ENCODE measurements at regions not wholly inside any gene's neighbourhood (a gene's known extent, or its start where the extent isn't known, plus 50 kb on each side); places are given as distances from the start of the nearest gene placed in this dataset.

GRCh38 chr6:134521116-134521501, 203.2 kb upstream of the SGK1 start:
- H3K4me1 ChIP-seq, result peaks cover 0 to 12% (median 6%) of the 10 kb centered on the region in 4 donors
- no peak for DNase-seq
- no peaks in the 10 kb centered on the region for H3K27me3 ChIP-seq
- WGBS, 2 donors, result 90 to 94% methylated on average over 3 of the region's 3 CpGs
- no peaks in the 10 kb centered on the region for H3K36me3 ChIP-seq
- H3K9me3 ChIP-seq, result no peaks in the 10 kb centered on the region
- TF ChIP-seq CTCF (IDR thresholded peaks at IDR 0.05) (no peak), POLR2A (IDR thresholded peaks at IDR 0.05) (no peak), EP300 (IDR thresholded peaks at IDR 0.05) (no peak), POLR2AphosphoS5 (IDR thresholded peaks at IDR 0.05) (no peak)
- H3K27ac ChIP-seq, result no peak overlapping the region
- no peak overlapping the region for H3K4me3 ChIP-seq
- intact Hi-C loops (cut with DNase I), result no loop called here

- H3K9me3 ChIP-seq, result no peaks in the 10 kb centered on the region
- peaks cover 0 to 12% (median 6%) of the 10 kb centered on the region in 4 donors for H3K4me1 ChIP-seq
- no peaks in the 10 kb centered on the region for H3K36me3 ChIP-seq
- H3K4me3 ChIP-seq, result no peak overlapping the region
- no peak for TF ChIP-seq POLR2A (IDR thresholded peaks at IDR 0.05)
- H3K27ac ChIP-seq, result no peak overlapping the region
- intact Hi-C loops (cut with DNase I), result no loop called here
- WGBS, 2 donors, result 82 to 87% methylated on average over 12 of the region's 12 CpGs
- no peak for DNase-seq
- H3K27me3 ChIP-seq, result no peaks in the 10 kb centered on the region
These were observed 202.5 kb upstream of the SGK1 start for GRCh38 chr6:134520181-134521115.

- no peaks in the 10 kb centered on the region for H3K27me3 ChIP-seq
- H3K4me3 ChIP-seq, result no peak overlapping the region
- no peak overlapping the region for H3K27ac ChIP-seq
- TF ChIP-seq CTCF (IDR thresholded peaks at IDR 0.05) (no peak), POLR2AphosphoS5 (IDR thresholded peaks at IDR 0.05) (peak in 1 of 4 donors; percentile 11), EP300 (IDR thresholded peaks at IDR 0.05) (no peak)
- WGBS, 2 donors, result 46 to 75% methylated on average over 4 of the region's 4 CpGs
- no peaks in the 10 kb centered on the region for H3K9me3 ChIP-seq
- intact Hi-C loops (cut with DNase I), result no loop called here
- peaks cover 0 to 12% (median 6%) of the 10 kb centered on the region in 4 donors for H3K4me1 ChIP-seq
- no peaks in the 10 kb centered on the region for H3K36me3 ChIP-seq
- no peak for DNase-seq
These were observed 201.6 kb upstream of the SGK1 start for GRCh38 chr6:134519465-134519864.

GRCh38 chr6:134517868-134518267, 200.0 kb upstream of the SGK1 start:
- no peak for DNase-seq
- Histone ChIP-seq H3K9me3 (no peaks in the 10 kb centered on the region), H3K4me3 (no peak overlapping the region), H3K36me3 (no peaks in the 10 kb centered on the region), H3K27ac (peak overlapping the region in 3 of 4 donors; percentile 10 to 46 (median 34)), H3K27me3 (no peaks in the 10 kb centered on the region), H3K4me1 (peaks cover 0 to 12% (median 6%) of the 10 kb centered on the region in 4 donors)
- intact Hi-C loops (cut with DNase I), result no loop called here
- TF ChIP-seq POLR2AphosphoS5 (IDR thresholded peaks at IDR 0.05) (no peak), EP300 (IDR thresholded peaks at IDR 0.05) (no peak), CTCF (IDR thresholded peaks at IDR 0.05) (no peak)
- 83 to 88% methylated on average over 5 of the region's 5 CpGs for WGBS, 2 donors

GRCh38 chr6:134517145-134517658, 199.3 kb upstream of the SGK1 start:
- Histone ChIP-seq H3K4me3 (peak overlapping the region in 1 of 4 donors; percentile 18), H3K27me3 (no peaks in the 10 kb centered on the region), H3K27ac (peak overlapping the region in 3 of 4 donors; percentile 13 to 46 (median 34)), H3K4me1 (peaks cover 0 to 12% (median 6%) of the 10 kb centered on the region in 4 donors), H3K9me3 (no peaks in the 10 kb centered on the region), H3K36me3 (no peaks in the 10 kb centered on the region)
- WGBS, 2 donors, result 54 to 57% methylated on average over 9 of the region's 9 CpGs
- peak; percentile 72 for DNase-seq
- intact Hi-C loops (cut with DNase I), result no loop called here
- no peak for TF ChIP-seq POLR2A (IDR thresholded peaks at IDR 0.05)
- TF ChIP-seq CTCF (IDR thresholded peaks at IDR 0.05), result no peak
- no peak for TF ChIP-seq EP300 (IDR thresholded peaks at IDR 0.05)
- peak in 2 of 4 donors; percentile 12 to 18 for TF ChIP-seq POLR2AphosphoS5 (IDR thresholded peaks at IDR 0.05)
